ENCODE measurements at regions not wholly inside any gene's neighbourhood (a gene's known extent, or its start where the extent isn't known, plus 50 kb on each side); places are given as distances from the start of the nearest gene placed in this dataset.

DNA sequence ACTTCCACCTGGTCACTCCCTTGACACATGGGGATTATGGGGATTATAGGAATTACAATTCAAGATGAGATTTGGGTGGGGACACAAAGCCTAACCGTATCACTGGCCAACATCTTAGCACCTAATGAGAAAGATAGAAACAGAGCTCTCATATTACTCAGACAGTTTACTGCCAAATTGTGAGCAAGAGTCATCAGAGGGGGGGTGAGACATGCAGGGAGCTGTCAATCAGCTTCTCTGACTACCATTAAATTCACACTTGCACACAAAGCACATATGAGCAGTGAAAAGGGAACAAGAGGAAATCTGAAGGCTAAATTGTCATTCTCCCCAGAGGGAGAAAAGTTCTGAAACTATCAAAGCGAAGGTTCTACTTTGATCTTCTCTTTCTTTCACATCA lies 78.1 kb upstream of the GRIN2B start:
- no peak for ATAC-seq

More for the DNA sequence above, 78.1 kb upstream of the GRIN2B start:
- H3K9me3 Mint-ChIP-seq, result no peaks in the 10 kb centered on the region
- no peak for DNase-seq (ENCODE audit: low spot score)
- H3K36me3 Mint-ChIP-seq (ENCODE audit: low read depth), result no peaks in the 10 kb centered on the region
- H3K4me1 Mint-ChIP-seq, result no peaks in the 10 kb centered on the region
- no peaks in the 10 kb centered on the region for H3K27me3 ChIP-seq (ENCODE audit: insufficient read depth)
- H3K79me2 ChIP-seq (replicated peaks; ENCODE audit: insufficient read depth), result no peaks in the 10 kb centered on the region
- TF ChIP-seq, protein P1, sequence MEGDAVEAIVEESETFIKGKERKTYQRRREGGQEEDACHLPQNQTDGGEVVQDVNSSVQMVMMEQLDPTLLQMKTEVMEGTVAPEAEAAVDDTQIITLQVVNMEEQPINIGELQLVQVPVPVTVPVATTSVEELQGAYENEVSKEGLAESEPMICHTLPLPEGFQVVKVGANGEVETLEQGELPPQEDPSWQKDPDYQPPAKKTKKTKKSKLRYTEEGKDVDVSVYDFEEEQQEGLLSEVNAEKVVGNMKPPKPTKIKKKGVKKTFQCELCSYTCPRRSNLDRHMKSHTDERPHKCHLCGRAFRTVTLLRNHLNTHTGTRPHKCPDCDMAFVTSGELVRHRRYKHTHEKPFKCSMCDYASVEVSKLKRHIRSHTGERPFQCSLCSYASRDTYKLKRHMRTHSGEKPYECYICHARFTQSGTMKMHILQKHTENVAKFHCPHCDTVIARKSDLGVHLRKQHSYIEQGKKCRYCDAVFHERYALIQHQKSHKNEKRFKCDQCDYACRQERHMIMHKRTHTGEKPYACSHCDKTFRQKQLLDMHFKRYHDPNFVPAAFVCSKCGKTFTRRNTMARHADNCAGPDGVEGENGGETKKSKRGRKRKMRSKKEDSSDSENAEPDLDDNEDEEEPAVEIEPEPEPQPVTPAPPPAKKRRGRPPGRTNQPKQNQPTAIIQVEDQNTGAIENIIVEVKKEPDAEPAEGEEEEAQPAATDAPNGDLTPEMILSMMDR (conservative IDR thresholded peaks at IDR 0.05; ENCODE audit: low read depth in 2 of 2), result no peak
- TF ChIP-seq, protein P2, sequence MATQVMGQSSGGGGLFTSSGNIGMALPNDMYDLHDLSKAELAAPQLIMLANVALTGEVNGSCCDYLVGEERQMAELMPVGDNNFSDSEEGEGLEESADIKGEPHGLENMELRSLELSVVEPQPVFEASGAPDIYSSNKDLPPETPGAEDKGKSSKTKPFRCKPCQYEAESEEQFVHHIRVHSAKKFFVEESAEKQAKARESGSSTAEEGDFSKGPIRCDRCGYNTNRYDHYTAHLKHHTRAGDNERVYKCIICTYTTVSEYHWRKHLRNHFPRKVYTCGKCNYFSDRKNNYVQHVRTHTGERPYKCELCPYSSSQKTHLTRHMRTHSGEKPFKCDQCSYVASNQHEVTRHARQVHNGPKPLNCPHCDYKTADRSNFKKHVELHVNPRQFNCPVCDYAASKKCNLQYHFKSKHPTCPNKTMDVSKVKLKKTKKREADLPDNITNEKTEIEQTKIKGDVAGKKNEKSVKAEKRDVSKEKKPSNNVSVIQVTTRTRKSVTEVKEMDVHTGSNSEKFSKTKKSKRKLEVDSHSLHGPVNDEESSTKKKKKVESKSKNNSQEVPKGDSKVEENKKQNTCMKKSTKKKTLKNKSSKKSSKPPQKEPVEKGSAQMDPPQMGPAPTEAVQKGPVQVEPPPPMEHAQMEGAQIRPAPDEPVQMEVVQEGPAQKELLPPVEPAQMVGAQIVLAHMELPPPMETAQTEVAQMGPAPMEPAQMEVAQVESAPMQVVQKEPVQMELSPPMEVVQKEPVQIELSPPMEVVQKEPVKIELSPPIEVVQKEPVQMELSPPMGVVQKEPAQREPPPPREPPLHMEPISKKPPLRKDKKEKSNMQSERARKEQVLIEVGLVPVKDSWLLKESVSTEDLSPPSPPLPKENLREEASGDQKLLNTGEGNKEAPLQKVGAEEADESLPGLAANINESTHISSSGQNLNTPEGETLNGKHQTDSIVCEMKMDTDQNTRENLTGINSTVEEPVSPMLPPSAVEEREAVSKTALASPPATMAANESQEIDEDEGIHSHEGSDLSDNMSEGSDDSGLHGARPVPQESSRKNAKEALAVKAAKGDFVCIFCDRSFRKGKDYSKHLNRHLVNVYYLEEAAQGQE (IDR thresholded peaks at IDR 0.05; ENCODE audit: unreplicated experiment), result no peak
- TF ChIP-seq ZNF114 (CRISPR knock-in tag; IDR thresholded peaks at IDR 0.05) (no peak), POLR2AphosphoS5 (IDR thresholded peaks at IDR 0.05; ENCODE audit: low read depth) (no peak), STAT1 (IDR thresholded peaks at IDR 0.05; ENCODE audit: unreplicated experiment) (no peak)
- TF ChIP-seq, protein P3, sequence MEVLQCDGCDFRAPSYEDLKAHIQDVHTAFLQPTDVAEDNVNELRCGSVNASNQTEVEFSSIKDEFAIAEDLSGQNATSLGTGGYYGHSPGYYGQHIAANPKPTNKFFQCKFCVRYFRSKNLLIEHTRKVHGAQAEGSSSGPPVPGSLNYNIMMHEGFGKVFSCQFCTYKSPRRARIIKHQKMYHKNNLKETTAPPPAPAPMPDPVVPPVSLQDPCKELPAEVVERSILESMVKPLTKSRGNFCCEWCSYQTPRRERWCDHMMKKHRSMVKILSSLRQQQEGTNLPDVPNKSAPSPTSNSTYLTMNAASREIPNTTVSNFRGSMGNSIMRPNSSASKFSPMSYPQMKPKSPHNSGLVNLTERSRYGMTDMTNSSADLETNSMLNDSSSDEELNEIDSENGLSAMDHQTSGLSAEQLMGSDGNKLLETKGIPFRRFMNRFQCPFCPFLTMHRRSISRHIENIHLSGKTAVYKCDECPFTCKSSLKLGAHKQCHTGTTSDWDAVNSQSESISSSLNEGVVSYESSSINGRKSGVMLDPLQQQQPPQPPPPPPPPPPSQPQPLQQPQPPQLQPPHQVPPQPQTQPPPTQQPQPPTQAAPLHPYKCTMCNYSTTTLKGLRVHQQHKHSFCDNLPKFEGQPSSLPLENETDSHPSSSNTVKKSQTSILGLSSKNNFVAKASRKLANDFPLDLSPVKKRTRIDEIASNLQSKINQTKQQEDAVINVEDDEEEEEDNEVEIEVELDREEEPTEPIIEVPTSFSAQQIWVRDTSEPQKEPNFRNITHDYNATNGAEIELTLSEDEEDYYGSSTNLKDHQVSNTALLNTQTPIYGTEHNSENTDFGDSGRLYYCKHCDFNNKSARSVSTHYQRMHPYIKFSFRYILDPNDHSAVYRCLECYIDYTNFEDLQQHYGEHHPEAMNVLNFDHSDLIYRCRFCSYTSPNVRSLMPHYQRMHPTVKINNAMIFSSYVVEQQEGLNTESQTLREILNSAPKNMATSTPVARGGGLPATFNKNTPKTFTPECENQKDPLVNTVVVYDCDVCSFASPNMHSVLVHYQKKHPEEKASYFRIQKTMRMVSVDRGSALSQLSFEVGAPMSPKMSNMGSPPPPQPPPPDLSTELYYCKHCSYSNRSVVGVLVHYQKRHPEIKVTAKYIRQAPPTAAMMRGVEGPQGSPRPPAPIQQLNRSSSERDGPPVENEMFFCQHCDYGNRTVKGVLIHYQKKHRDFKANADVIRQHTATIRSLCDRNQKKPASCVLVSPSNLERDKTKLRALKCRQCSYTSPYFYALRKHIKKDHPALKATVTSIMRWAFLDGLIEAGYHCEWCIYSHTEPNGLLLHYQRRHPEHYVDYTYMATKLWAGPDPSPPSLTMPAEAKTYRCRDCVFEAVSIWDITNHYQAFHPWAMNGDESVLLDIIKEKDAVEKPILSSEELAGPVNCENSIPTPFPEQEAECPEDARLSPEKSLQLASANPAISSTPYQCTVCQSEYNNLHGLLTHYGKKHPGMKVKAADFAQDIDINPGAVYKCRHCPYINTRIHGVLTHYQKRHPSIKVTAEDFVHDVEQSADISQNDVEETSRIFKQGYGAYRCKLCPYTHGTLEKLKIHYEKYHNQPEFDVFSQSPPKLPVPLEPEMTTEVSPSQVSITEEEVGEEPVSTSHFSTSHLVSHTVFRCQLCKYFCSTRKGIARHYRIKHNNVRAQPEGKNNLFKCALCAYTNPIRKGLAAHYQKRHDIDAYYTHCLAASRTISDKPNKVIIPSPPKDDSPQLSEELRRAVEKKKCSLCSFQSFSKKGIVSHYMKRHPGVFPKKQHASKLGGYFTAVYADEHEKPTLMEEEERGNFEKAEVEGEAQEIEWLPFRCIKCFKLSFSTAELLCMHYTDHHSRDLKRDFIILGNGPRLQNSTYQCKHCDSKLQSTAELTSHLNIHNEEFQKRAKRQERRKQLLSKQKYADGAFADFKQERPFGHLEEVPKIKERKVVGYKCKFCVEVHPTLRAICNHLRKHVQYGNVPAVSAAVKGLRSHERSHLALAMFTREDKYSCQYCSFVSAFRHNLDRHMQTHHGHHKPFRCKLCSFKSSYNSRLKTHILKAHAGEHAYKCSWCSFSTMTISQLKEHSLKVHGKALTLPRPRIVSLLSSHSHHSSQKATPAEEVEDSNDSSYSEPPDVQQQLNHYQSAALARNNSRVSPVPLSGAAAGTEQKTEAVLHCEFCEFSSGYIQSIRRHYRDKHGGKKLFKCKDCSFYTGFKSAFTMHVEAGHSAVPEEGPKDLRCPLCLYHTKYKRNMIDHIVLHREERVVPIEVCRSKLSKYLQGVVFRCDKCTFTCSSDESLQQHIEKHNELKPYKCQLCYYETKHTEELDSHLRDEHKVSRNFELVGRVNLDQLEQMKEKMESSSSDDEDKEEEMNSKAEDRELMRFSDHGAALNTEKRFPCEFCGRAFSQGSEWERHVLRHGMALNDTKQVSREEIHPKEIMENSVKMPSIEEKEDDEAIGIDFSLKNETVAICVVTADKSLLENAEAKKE (CRISPR knock-in tag; IDR thresholded peaks at IDR 0.05), result no peak
- no peaks in the 10 kb centered on the region for H4K20me1 ChIP-seq (replicated peaks; ENCODE audit: insufficient read depth)
- no peak overlapping the region for H3K27ac Mint-ChIP-seq
- no peak overlapping the region for H3K4me2 ChIP-seq
- H3K4me1 ChIP-seq (ENCODE audit: insufficient read depth), result no peaks in the 10 kb centered on the region
- no peaks in the 10 kb centered on the region for H3F3A ChIP-seq (replicated peaks; ENCODE audit: low read depth)
- H3K4me3 ChIP-seq, result no peak overlapping the region
- no peak overlapping the region for H2AFZ ChIP-seq
- no peak overlapping the region for H3K4me3 Mint-ChIP-seq
- H3K27ac ChIP-seq (ENCODE audit: low read depth), result no peak overlapping the region
- H3K36me3 ChIP-seq (ENCODE audit: insufficient read depth), result no peaks in the 10 kb centered on the region
- peaks cover 6% of the 10 kb centered on the region for H3K27me3 Mint-ChIP-seq (ENCODE audit: insufficient read depth, low read depth, poor library complexity)
- H3K9me2 ChIP-seq (ENCODE audit: insufficient read depth), result no peaks in the 10 kb centered on the region; the same call in 1 of the 2 replicates

All from GM23338 (cell line).